GM18505 (cell line): ENCODE measurements at regions not wholly inside any gene's neighbourhood (a gene's known extent, or its start where the extent isn't known, plus 50 kb on each side); places are given as distances from the start of the nearest gene placed in this dataset.

Source experiments
- ATAC-seq: cut with Tn5 transposase; IDR thresholded peaks from one replicate; pipeline ENCODE4 v1.9.1; 2021; ENCODE audit not compliant: unreplicated experiment
- POLR2A ChIP-seq: IDR thresholded peaks from 4 replicates; pipeline ENCODE4 v1.6.1; 2011; ENCODE audit warnings: borderline replicate concordance; ENCODE audit not compliant: insufficient read depth, insufficient read length; ENCODE audit errors: extremely low read depth

- no peak for ATAC-seq
- no peak for TF ChIP-seq POLR2A
Measured at GRCh38 chr6:21648475-21649050, 55.0 kb downstream of the SOX4 start.

- TF ChIP-seq POLR2A: no peak
- no peak for ATAC-seq
Measured at GRCh38 chr6:21653323-21653722, 59.8 kb downstream of the SOX4 start.

GRCh38 chr6:21653905-21654304 lies 60.4 kb downstream of the SOX4 start:
- ATAC-seq: no peak
- TF ChIP-seq POLR2A: no peak

- no peak for ATAC-seq
- TF ChIP-seq POLR2A: no peak
Measured at GRCh38 chr6:21654361-21654760, 60.8 kb downstream of the SOX4 start.

- no peak for TF ChIP-seq POLR2A
- ATAC-seq: no peak
Measured at GRCh38 chr6:21663966-21664313, 70.4 kb downstream of the SOX4 start.

- no peak for ATAC-seq
- no peak for TF ChIP-seq POLR2A
Measured at GRCh38 chr6:21664314-21665109, 71.0 kb downstream of the SOX4 start.

- no peak for ATAC-seq
- TF ChIP-seq POLR2A: no peak
Measured at GRCh38 chr6:21665110-21665391, 71.5 kb downstream of the SOX4 start.

GRCh38 chr6:21665392-21666200 lies 72.0 kb downstream of the SOX4 start:
- no peak for TF ChIP-seq POLR2A
- no peak for ATAC-seq

GRCh38 chr6:21666201-21666691 lies 72.7 kb downstream of the SOX4 start:
- no peak for ATAC-seq
- no peak for TF ChIP-seq POLR2A

GRCh38 chr6:21666853-21667681 lies 73.5 kb downstream of the SOX4 start:
- no peak for TF ChIP-seq POLR2A
- no peak for ATAC-seq

- TF ChIP-seq POLR2A: no peak
- ATAC-seq: no peak
Measured at GRCh38 chr6:21668795-21669194, 75.2 kb downstream of the SOX4 start.

- ATAC-seq: no peak
Measured at GRCh38 chr6:21676769-21677168, 83.2 kb downstream of the SOX4 start.

GRCh38 chr6:21678990-21679389 lies 85.4 kb downstream of the SOX4 start:
- no peak for ATAC-seq
- TF ChIP-seq POLR2A: no peak

More at GRCh38 chr6:21676769-21677168, 83.2 kb downstream of the SOX4 start:
- no peak for TF ChIP-seq POLR2A
